Stimulated activated CD4-positive, alpha-beta T cell treated with anti-CD3 and anti-CD28 coated beads, Interleukin-2, amount 100 ng/mL, for 48 hours (primary cell): ENCODE measurements at regions not wholly inside any gene's neighbourhood (a gene's known extent, or its start where the extent isn't known, plus 50 kb on each side); places are given as distances from the start of the nearest gene placed in this dataset.

Experiments
- DNase-seq, 2 donors: peaks; one replicate each; pipeline ENCODE4 v3.0.0-alpha.2; 2020

DNA sequence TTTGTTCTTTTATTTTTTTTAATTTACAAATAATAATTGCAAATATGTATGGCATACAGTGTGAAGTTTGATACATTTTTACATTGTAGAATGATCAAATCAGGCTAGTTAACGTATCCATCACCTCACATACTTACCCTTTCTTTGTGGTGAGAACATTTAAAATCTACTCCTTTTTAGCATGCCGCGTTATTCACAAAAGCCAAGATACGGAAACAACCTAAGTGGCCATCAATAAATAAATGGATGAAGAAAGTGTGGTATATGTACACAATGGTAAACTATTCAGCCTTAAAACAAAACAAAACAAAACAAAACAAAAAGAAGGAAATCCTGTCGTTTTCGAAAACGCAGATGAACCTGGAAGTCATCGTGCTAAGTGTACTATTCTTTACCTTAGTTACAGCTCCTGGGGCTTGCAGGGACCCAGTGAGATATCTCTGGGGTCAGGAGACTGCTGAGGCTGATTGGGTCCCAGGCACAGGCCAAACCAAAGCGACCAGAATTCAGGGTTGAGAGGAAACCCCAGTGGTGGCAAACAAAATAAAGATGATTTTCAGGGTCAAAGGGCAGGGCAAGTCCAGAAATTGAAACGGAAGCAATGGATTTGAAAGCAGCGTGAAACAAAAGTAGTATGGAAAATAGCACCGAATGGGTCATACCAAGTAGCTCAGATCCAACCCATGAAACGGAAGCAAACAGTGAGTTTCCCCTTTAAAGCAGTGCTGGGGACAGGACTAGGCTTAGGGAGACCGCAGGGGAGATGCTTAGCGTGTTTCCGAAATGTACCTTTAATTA lies 188.2 kb downstream of the PLPP3 start:
- DNase-seq = no peak

DNA sequence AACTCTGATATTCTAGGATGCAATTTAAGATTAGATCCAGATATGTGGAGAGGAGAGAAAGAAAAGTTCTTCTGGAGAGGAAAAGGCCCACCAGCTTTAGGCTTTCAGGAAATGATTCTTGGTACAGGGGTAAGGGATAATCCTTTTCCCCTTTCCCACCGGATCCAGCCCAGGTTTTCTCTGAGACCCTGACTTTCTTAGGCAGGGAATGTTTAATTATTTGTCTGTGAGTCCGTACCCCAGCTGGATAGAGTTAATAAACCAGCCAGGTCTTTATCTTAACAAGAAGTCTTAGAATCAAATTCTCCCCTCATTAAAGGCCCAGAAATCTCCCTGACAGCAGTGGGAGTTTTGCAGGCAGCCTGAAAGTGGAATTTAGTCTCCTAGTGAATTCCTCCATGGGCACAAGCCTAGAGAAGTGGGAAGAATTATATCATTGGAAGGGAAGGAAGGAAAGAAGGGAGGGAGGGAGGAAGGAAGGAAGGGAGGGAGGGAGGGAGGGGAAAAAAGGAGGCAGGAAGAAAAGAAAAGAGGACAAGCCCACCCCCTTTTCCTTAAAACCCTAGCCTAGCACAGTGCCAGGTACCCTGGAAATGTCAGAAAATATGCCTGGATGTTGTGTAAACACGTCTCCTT lies 189.0 kb downstream of the PLPP3 start:
- no peak for DNase-seq

DNA sequence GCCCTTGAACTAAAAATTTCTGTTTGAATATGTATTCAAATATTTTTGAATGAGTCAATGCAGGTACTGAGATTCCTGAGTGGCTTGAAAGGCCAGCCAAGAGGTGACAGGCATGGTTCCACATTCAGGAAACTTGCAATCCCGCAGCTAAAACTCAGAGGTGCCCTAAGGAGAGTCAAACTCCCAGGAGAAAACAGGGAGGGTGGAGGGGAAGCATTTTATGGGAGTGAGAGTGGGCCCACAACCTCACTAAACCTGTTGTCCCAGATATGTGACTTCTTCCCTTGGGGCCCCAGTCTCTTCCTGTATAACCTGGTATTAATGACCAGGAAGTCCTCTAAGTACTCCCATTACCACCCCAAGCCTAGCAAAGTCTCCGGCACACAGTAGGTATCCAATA lies 189.6 kb downstream of the PLPP3 start:
- DNase-seq = no peak

GRCh38 chr1:56387071-56387740 lies 192.2 kb downstream of the PLPP3 start:
- no peak for DNase-seq

- no peak for DNase-seq
These were observed 194.0 kb downstream of the PLPP3 start for GRCh38 chr1:56385314-56385713.

GRCh38 chr1:56382929-56383328 lies 196.4 kb downstream of the PLPP3 start:
- DNase-seq = no peak

GRCh38 chr1:56380531-56380930 lies 198.8 kb downstream of the PLPP3 start:
- DNase-seq = no peak

DNA sequence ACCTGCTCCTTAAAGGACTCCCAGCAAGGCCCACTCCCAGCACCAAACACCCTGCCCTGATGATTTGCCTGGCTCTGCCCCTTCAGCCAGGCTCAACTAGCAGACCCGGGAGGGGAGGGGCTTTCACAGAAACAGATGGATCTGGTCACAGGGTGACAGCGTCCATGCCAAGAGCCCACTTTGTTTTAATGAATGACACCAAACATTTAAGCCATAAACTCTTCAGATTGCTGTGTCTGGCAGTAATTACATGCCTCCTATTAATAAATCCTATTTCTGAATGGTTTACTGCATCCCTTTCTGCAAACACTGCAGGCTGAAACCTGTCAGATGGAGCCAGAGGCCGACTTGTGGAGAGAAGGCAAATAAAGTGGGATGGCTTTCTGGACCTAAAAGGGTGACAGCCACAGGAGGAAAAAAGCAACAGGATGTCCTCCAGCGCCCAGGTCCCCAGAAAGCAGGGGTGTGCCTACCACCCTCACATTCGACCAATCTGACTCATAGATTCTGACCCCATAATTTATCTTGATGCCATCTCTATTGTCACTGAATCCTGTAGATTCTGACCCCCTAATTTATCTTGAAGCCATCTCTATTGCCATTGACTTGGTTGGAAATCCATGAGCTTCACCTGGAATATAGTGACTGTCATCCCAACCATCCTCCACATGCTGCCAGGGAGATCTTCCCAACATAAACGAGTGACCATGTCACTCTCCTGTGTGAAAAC lies 200.9 kb downstream of the PLPP3 start:
- DNase-seq = no peak

GRCh38 chr1:56377431-56377830 lies 201.9 kb downstream of the PLPP3 start:
- no peak for DNase-seq

DNA sequence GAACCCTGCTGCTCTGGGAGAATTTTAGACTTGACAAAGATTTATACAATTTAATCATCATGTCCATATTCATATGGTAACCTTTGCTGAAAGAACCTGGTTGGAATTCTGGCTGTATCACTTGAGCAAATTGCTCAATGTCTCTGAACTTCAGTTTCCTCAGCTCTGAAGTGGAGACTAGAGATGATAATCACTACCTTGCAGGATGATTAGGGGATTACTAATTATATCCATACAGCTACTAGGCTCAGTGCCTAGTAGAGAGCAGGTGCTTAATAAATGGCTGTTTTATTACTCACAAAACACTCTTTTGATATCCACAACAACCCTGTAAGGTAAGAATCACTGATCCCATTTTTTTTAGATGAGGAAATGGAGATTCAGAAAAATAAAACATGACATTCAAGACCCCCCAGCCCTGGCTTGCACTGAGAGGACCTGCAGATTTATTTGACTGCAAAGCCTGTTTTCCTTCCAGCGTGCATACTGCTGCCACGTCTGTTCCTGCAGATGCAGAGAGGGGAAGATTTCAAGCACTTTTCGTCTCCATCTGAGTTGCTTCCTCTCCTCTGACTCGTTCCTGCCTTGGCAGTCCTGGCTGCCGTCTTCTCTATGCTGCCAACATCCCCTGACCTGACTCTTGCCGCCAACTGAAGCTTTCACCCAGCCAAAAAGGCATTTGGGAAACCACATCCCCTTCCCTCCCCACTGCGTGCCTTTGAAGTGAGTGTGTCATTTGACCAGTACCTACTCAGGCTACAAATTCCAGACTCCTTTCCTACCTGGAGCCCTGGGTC lies 203.0 kb downstream of the PLPP3 start:
- DNase-seq = no peak

DNA sequence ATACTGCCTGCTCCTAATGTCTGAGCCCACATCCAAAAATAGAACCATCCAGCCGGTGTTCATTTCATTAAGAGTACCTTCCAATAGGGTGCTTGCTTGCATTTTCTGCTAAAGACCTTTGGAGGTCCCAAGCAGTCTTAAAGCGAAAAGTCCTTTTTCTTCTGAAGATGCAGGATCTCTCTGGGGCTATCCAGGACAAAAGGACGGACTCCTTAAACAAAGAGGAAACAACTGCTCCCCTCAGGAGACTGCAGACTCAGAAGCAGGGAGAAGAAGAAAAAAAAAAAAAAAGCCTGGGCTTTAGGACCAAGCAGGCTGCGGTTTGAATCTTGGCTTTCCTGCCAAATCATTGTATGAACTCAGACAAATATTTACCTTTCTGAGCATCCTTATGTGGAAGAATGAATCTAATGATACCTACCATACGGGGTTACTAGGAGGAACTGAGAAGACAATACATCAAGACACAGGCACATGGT lies 204.0 kb downstream of the PLPP3 start:
- no peak for DNase-seq

- no peak for DNase-seq
These were observed 205.1 kb downstream of the PLPP3 start for GRCh38 chr1:56374026-56374974.

GRCh38 chr1:56370513-56370912 lies 208.8 kb downstream of the PLPP3 start:
- no peak for DNase-seq

- DNase-seq = no peak
These were observed 216.2 kb downstream of the PLPP3 start for GRCh38 chr1:56363007-56363770.

- DNase-seq = no peak
These were observed 219.3 kb downstream of the PLPP3 start for GRCh38 chr1:56360021-56360420.

DNA sequence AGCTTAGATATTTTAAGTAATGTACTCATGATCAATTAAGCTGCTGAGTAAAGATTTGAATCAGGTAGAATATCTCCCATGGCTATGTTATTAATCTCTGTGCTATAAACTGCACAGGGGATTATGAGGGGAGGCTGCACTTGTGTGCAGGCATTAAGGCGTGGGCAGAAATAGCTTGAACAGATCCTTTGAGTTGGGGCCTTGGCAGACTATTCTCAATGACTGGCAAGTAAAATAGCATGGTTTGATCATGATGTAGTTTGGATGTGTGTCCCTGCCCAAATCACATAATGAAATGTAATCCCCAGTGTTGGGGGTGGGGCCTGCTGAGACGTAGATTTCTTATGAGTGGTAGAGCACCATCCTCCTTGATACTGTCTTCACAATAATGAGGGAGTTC lies 220.3 kb downstream of the PLPP3 start:
- no peak for DNase-seq

GRCh38 chr1:56357927-56358690 lies 221.3 kb downstream of the PLPP3 start:
- DNase-seq = no peak

DNA sequence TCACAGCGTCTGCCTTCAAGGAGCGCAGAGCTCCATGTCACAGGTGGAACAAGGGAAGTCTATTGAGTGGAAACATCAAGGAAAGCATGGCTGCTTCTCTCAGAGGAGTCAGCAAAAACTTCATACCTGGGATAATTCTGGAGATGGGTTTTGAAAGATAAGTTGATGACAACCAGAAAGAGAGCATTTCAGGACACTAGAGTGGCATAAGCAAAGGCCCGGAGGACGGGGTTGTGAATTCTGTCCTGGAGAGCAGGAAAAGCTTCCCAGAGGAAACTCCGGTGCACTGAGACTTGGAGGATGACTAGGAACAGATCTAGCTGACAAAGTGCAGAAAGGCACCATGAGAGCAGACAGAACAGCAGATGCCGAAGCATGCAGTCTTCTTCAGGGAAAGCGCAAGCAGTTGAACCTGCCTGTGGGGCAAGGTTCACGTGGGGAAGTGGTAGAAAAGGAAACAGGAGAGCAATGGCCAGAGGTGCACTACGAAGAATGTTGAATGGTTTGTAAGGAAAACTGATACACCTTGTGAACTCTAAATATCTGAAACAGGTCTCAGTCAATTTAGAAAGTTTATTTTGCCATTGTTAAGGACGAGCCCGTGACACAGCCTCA lies 222.9 kb downstream of the PLPP3 start:
- no peak for DNase-seq

DNA sequence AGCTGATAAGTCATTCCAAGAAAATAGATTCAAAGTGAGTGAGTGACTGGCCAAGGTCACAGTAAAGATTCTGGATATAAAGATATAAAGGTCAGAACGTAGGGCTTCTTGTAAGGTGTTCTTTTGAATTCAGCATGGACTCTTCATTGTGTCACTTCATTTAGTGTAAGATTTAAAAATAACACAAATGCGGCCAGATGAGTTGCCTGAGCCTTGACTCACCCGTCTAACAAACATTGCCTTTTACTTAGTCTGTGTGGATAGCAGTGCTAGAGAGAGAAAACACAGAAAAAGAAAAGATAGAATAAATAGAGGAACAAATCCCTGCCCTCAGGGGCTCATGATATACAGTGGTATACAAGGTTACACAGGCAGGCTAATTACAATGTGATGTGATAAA lies 223.4 kb downstream of the PLPP3 start:
- no peak for DNase-seq
